ENCODE measurements at regions not wholly inside any gene's neighbourhood (a gene's known extent, or its start where the extent isn't known, plus 50 kb on each side); places are given as distances from the start of the nearest gene placed in this dataset.
"Not testable (repeated sequence)": the region's sequence is repeated elsewhere in the genome, so short reads cannot be mapped to it uniquely, and the experiment has no call there.

GRCh38 chr12:59115526-59115925 lies 195.2 kb upstream of the LRIG3 start:
- no peak for DNase-seq (ENCODE audit: low read depth, low spot score)
- no peak overlapping the region for H3K4me3 ChIP-seq (ENCODE audit: insufficient read length, low read depth)
- H3K4me1 ChIP-seq (ENCODE audit: insufficient read depth, insufficient read length) = no peaks in the 10 kb centered on the region
- H3K9ac ChIP-seq (ENCODE audit: insufficient read length, low read depth) = no peak overlapping the region
- TF ChIP-seq YY1 (IDR thresholded peaks at IDR 0.05; ENCODE audit: insufficient read depth, insufficient read length) = no peak
- TF ChIP-seq ZNF274 (IDR thresholded peaks at IDR 0.05; ENCODE audit: low read depth, low read length) = no peak
- no peak for TF ChIP-seq SUZ12 (IDR thresholded peaks at IDR 0.05; ENCODE audit: extremely low read depth, insufficient read depth, insufficient read length)
- H3K27me3 ChIP-seq (ENCODE audit: insufficient read depth, insufficient read length) = no peaks in the 10 kb centered on the region
- no peaks in the 10 kb centered on the region for H3K9me3 ChIP-seq (ENCODE audit: insufficient read depth, low read length)
- H3K36me3 ChIP-seq (ENCODE audit: insufficient read depth, insufficient read length, low read length) = no peaks in the 10 kb centered on the region

- Histone ChIP-seq H3K9me3 (ENCODE audit: insufficient read depth, low read length) (no peaks in the 10 kb centered on the region), H3K4me1 (ENCODE audit: insufficient read depth, insufficient read length) (no peaks in the 10 kb centered on the region), H3K4me3 (ENCODE audit: insufficient read length, low read depth) (no peak overlapping the region), H3K9ac (ENCODE audit: insufficient read length, low read depth) (no peak overlapping the region), H3K27me3 (ENCODE audit: insufficient read depth, insufficient read length) (no peaks in the 10 kb centered on the region), H3K36me3 (ENCODE audit: insufficient read depth, insufficient read length, low read length) (no peaks in the 10 kb centered on the region)
- DNase-seq (ENCODE audit: low read depth, low spot score) = peak; percentile 79
- TF ChIP-seq SUZ12 (IDR thresholded peaks at IDR 0.05; ENCODE audit: extremely low read depth, insufficient read depth, insufficient read length) = no peak
These were observed 193.7 kb upstream of the LRIG3 start for GRCh38 chr12:59113831-59114615.

DNA sequence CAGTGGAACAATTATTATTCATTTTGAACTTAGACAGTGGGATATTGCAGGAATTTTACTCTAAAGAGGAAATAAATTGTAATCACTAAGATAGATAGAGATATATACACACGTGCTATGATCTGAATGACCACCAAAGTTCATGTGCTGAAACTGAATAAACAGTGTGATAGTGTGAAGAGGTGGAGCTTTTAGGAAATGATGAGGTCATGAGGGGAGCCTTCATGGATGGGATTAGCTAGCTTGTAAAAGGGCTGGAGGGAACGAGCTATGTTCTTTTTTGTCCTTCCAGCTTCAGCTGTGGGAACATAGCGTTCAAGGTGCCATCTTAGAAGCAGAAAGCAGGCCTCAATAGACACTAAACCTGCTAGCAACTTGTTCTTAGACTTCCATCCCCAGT lies 191.5 kb upstream of the LRIG3 start:
- no peaks in the 10 kb centered on the region; the same call in 1 of the 2 replicates for H3K9me3 ChIP-seq (ENCODE audit: insufficient read depth, low read length)
- no peaks in the 10 kb centered on the region for H3K27me3 ChIP-seq (ENCODE audit: insufficient read depth, insufficient read length)
- H3K4me3 ChIP-seq (ENCODE audit: insufficient read length, low read depth) = no peak overlapping the region
- H3K9ac ChIP-seq (ENCODE audit: insufficient read length, low read depth) = no peak overlapping the region
- no peak for DNase-seq (ENCODE audit: low read depth, low spot score)
- H3K36me3 ChIP-seq (ENCODE audit: insufficient read depth, insufficient read length, low read length) = no peaks in the 10 kb centered on the region
- TF ChIP-seq SUZ12 (IDR thresholded peaks at IDR 0.05; ENCODE audit: extremely low read depth, insufficient read depth, insufficient read length) (no peak), YY1 (IDR thresholded peaks at IDR 0.05; ENCODE audit: insufficient read depth, insufficient read length) (no peak), ZNF274 (IDR thresholded peaks at IDR 0.05; ENCODE audit: low read depth, low read length) (no peak)
- no peaks in the 10 kb centered on the region for H3K4me1 ChIP-seq (ENCODE audit: insufficient read depth, insufficient read length)

DNA sequence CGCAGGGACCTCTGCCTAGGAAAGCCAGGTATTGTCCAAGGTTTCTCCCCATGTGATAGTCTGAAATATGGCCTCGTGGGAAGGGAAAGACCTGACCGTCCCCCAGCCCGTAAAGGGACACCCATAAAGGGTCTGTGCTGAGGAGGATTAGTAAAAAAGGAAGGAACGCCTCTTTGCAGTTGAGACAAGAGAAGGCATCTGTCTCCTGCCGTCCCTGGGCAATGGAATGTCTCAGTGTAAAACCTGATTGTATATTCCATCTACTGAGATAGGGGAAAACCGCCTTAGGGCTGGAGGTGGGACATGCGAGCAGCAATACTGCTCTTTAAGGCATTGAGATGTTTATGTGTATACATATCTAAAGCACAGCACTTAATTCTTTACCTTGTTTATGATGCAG lies 188.2 kb upstream of the LRIG3 start:
- H3K9me3 ChIP-seq (ENCODE audit: insufficient read depth, low read length); DNase-seq (ENCODE audit: low read depth, low spot score); H3K4me3 ChIP-seq (ENCODE audit: insufficient read length, low read depth); H3K4me1 ChIP-seq (ENCODE audit: insufficient read depth, insufficient read length); H3K27me3 ChIP-seq (ENCODE audit: insufficient read depth, insufficient read length); H3K9ac ChIP-seq (ENCODE audit: insufficient read length, low read depth); H3K36me3 ChIP-seq (ENCODE audit: insufficient read depth, insufficient read length, low read length): not testable (repeated sequence)

GRCh38 chr12:59100585-59100984 lies 180.3 kb upstream of the LRIG3 start:
- no peak overlapping the region for H3K4me3 ChIP-seq (ENCODE audit: insufficient read length, low read depth)
- no peaks in the 10 kb centered on the region for H3K4me1 ChIP-seq (ENCODE audit: insufficient read depth, insufficient read length)
- DNase-seq (ENCODE audit: low read depth, low spot score) = no peak
- H3K9ac ChIP-seq (ENCODE audit: insufficient read length, low read depth) = no peak overlapping the region
- no peaks in the 10 kb centered on the region for H3K27me3 ChIP-seq (ENCODE audit: insufficient read depth, insufficient read length)
- TF ChIP-seq SUZ12 (IDR thresholded peaks at IDR 0.05; ENCODE audit: extremely low read depth, insufficient read depth, insufficient read length) = no peak
- no peak for TF ChIP-seq ZNF274 (IDR thresholded peaks at IDR 0.05; ENCODE audit: low read depth, low read length)
- no peak for TF ChIP-seq YY1 (IDR thresholded peaks at IDR 0.05; ENCODE audit: insufficient read depth, insufficient read length)
- no peaks in the 10 kb centered on the region for H3K9me3 ChIP-seq (ENCODE audit: insufficient read depth, low read length)
- H3K36me3 ChIP-seq (ENCODE audit: insufficient read depth, insufficient read length, low read length) = no peaks in the 10 kb centered on the region

GRCh38 chr12:59097876-59098275 lies 177.6 kb upstream of the LRIG3 start:
- no peaks in the 10 kb centered on the region for H3K27me3 ChIP-seq (ENCODE audit: insufficient read depth, insufficient read length)
- H3K36me3 ChIP-seq (ENCODE audit: insufficient read depth, insufficient read length, low read length) = no peaks in the 10 kb centered on the region
- no peak overlapping the region for H3K9ac ChIP-seq (ENCODE audit: insufficient read length, low read depth)
- no peaks in the 10 kb centered on the region for H3K4me1 ChIP-seq (ENCODE audit: insufficient read depth, insufficient read length)
- no peak for TF ChIP-seq ZNF274 (IDR thresholded peaks at IDR 0.05; ENCODE audit: low read depth, low read length)
- no peak for TF ChIP-seq YY1 (IDR thresholded peaks at IDR 0.05; ENCODE audit: insufficient read depth, insufficient read length)
- no peak for TF ChIP-seq SUZ12 (IDR thresholded peaks at IDR 0.05; ENCODE audit: extremely low read depth, insufficient read depth, insufficient read length)
- no peak for DNase-seq (ENCODE audit: low read depth, low spot score)
- no peaks in the 10 kb centered on the region for H3K9me3 ChIP-seq (ENCODE audit: insufficient read depth, low read length)
- H3K4me3 ChIP-seq (ENCODE audit: insufficient read length, low read depth) = no peak overlapping the region

DNA sequence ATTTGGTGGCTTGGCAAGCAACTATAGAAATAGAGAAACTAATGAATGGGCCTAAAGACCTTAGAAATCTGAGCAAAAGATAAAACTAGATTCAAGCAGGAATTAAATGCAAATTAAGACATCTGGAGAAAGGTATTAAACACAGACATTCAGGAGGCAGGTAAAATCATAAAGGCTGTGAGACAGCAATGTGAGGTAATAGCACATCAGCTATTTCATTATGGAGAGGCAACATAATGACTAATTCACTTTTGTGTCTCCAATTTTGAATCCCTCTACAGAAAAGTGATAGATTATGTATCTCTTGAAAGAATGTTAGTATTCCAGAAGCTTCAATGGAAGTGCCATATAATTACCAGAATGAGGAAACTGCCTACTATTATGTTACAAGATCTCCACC lies 175.9 kb upstream of the LRIG3 start:
- H3K9ac ChIP-seq (ENCODE audit: insufficient read length, low read depth) = no peak overlapping the region
- H3K4me3 ChIP-seq (ENCODE audit: insufficient read length, low read depth) = no peak overlapping the region
- no peak for TF ChIP-seq ZNF274 (IDR thresholded peaks at IDR 0.05; ENCODE audit: low read depth, low read length)
- no peak for TF ChIP-seq YY1 (IDR thresholded peaks at IDR 0.05; ENCODE audit: insufficient read depth, insufficient read length)
- TF ChIP-seq SUZ12 (IDR thresholded peaks at IDR 0.05; ENCODE audit: extremely low read depth, insufficient read depth, insufficient read length) = no peak
- no peak for DNase-seq (ENCODE audit: low read depth, low spot score)
- H3K27me3 ChIP-seq (ENCODE audit: insufficient read depth, insufficient read length) = no peaks in the 10 kb centered on the region
- no peaks in the 10 kb centered on the region for H3K36me3 ChIP-seq (ENCODE audit: insufficient read depth, insufficient read length, low read length)
- H3K9me3 ChIP-seq (ENCODE audit: insufficient read depth, low read length) = no peaks in the 10 kb centered on the region
- no peaks in the 10 kb centered on the region for H3K4me1 ChIP-seq (ENCODE audit: insufficient read depth, insufficient read length)

Measured in NT2/D1 (cell line).